H1 (cell line): ENCODE measurements at regions not wholly inside any gene's neighbourhood (a gene's known extent, or its start where the extent isn't known, plus 50 kb on each side); places are given as distances from the start of the nearest gene placed in this dataset.

Experiments
- CTCF ChIA-PET: fragments of 300-600 bp; sonication (Branson Sonifier 250); formaldehyde crosslinking; loops from one replicate; lab custom pipeline; 2021; ENCODE audit not compliant: partially characterized antibody; lab: Charles Lee
- POLR2A ChIA-PET: fragments of 300-600 bp; sonication (Branson Sonifier 250); formaldehyde crosslinking; loops from one replicate; lab custom pipeline; 2021; ENCODE audit warnings: inconsistent platforms; ENCODE audit not compliant: partially characterized antibody; lab: Charles Lee
- DNase-seq, 2 experiments: peaks; one replicate each; pipeline versions ENCODE4 v3.0.0 to v3.0.0-alpha.2; 2010 to 2022; ENCODE audit warnings: low spot score in 2 of 2, low read depth in 1 of 2, mixed read lengths in 1 of 2
- FAIRE-seq: peaks from 2 replicates; lab custom pipeline; 2011; peaks lifted over from hg19 to GRCh38; lab: Jason Lieb, UNC
- H2AFZ ChIP-seq: 2 replicates; pipeline ENCODE4 v1.8.1; 2012; ENCODE audit warnings: low read length, inconsistent platforms
- H2AK5ac ChIP-seq: 2 replicates; pipeline ENCODE4 v1.6.1; 2013; ENCODE audit warnings: low read depth, low read length
- H2BK120ac ChIP-seq: replicated peaks from 2 replicates; pipeline ENCODE3; 2013; ENCODE audit warnings: low read depth, low read length, inconsistent platforms
- H2BK12ac ChIP-seq: 2 replicates; pipeline ENCODE4 v1.6.1; 2013; ENCODE audit warnings: low read depth, low read length
- H2BK15ac ChIP-seq: 2 replicates; pipeline ENCODE4 v1.6.1; 2013; ENCODE audit warnings: low read length
- H2BK20ac ChIP-seq: 2 replicates; pipeline ENCODE4 v1.6.1; 2013; ENCODE audit warnings: low read length
- H2BK5ac ChIP-seq: 2 replicates; pipeline ENCODE4 v1.6.1; 2013; ENCODE audit warnings: low read depth, low read length
- H3K14ac ChIP-seq: 2 replicates; pipeline ENCODE4 v1.6.1; 2013; ENCODE audit warnings: inconsistent platforms; ENCODE audit not compliant: insufficient read length
- H3K18ac ChIP-seq: 2 replicates; pipeline ENCODE4 v1.6.1; 2013; ENCODE audit warnings: low read length; ENCODE audit errors: extremely low read depth
- H3K23ac ChIP-seq: 2 replicates; pipeline ENCODE4 v1.6.1; 2013; ENCODE audit warnings: inconsistent platforms; ENCODE audit not compliant: insufficient read length
- H3K23me2 ChIP-seq: 2 replicates; pipeline ENCODE4 v1.6.1; 2013; ENCODE audit warnings: low read depth, low read length
- H3K27ac ChIP-seq: 2 replicates; pipeline ENCODE4 v1.6.1; 2011; ENCODE audit warnings: low read depth, low read length, inconsistent platforms
- H3K27me3 ChIP-seq, 4 experiments: replicated peaks in 1 of 4; 1 replicate in 1 of 4; 2 replicates in 3 of 4; pipeline versions ENCODE4 v1.6.1 to v1.8.1; 2011 to 2013; ENCODE audit warnings: low read length in 3 of 4, mild to moderate bottlenecking in 3 of 4, inconsistent platforms in 2 of 4, mixed read lengths in 2 of 4, moderate library complexity in 1 of 4; ENCODE audit not compliant: control insufficient read depth in 3 of 4, insufficient read depth in 3 of 4; ENCODE audit errors: extremely low read depth in 1 of 4
- H3K36me3 ChIP-seq, 4 experiments: 2 replicates each; pipeline versions ENCODE4 v1.6.1 to v1.8.1; 2011 to 2013; ENCODE audit warnings: mild to moderate bottlenecking in 4 of 4, low read length in 3 of 4, moderate library complexity in 2 of 4, control low read depth in 1 of 4, inconsistent platforms in 1 of 4; ENCODE audit not compliant: insufficient read depth in 4 of 4, control insufficient read depth in 2 of 4
- H3K4ac ChIP-seq: replicated peaks from 2 replicates; pipeline ENCODE3; 2013; ENCODE audit warnings: low read length, low read depth, mixed read lengths, inconsistent platforms; ENCODE audit not compliant: insufficient read length
- H3K4me1 ChIP-seq, 4 experiments: replicated peaks in 1 of 4; 1 replicate in 1 of 4; 2 replicates in 3 of 4; pipeline versions ENCODE4 v1.6.1 to v1.8.1; 2011 to 2013; ENCODE audit warnings: low read length in 3 of 4, inconsistent platforms in 2 of 4, mixed read lengths in 1 of 4; ENCODE audit not compliant: insufficient read depth in 4 of 4, control insufficient read depth in 3 of 4
- H3K4me2 ChIP-seq, 2 experiments: 2 replicates each; pipeline versions ENCODE4 v1.6.1 to v1.8.1; 2011 to 2013; ENCODE audit warnings: low read depth in 2 of 2, low read length in 2 of 2, control low read depth in 1 of 2, inconsistent platforms in 1 of 2, mild to moderate bottlenecking in 1 of 2; ENCODE audit not compliant: insufficient read depth in 1 of 2
- H3K4me3 ChIP-seq, 4 experiments: fragments of 200-600, 300-600 bp in 1 of 4; sonication (generic), shearing (Covaris generic), sonication (Bioruptor Twin) in 1 of 4; 2 replicates each; pipeline versions ENCODE4 v1.5.1 to v1.8.1; 2011 to 2016; ENCODE audit warnings: low read length in 4 of 4, low read depth in 3 of 4, control low read depth in 2 of 4, inconsistent platforms in 2 of 4, mild to moderate bottlenecking in 2 of 4, mixed read lengths in 1 of 4, moderate library complexity in 1 of 4; ENCODE audit not compliant: insufficient read depth in 2 of 4; ENCODE audit errors: extremely low read depth in 1 of 4
- H3K56ac ChIP-seq: replicated peaks from 2 replicates; pipeline ENCODE3; 2013; ENCODE audit warnings: low read depth, mild to moderate bottlenecking, mixed read lengths, low read length, inconsistent platforms; ENCODE audit not compliant: insufficient read length
- H3K79me1 ChIP-seq: 2 replicates; pipeline ENCODE4 v1.6.1; 2013; ENCODE audit warnings: low read depth, low read length, control low read depth
- H3K79me2 ChIP-seq, 2 experiments: 2 replicates each; pipeline versions ENCODE4 v1.6.1 to v1.8.1; 2012 to 2013; ENCODE audit warnings: low read length in 2 of 2, mild to moderate bottlenecking in 2 of 2, inconsistent platforms in 1 of 2; ENCODE audit not compliant: insufficient read depth in 2 of 2, control insufficient read depth in 1 of 2
- H3K9ac ChIP-seq, 4 experiments: replicated peaks in 1 of 4; 1 replicate in 1 of 4; 2 replicates in 3 of 4; pipeline versions ENCODE4 v1.6.1 to v1.8.1; 2011 to 2013; ENCODE audit warnings: low read depth in 3 of 4, low read length in 3 of 4, control low read depth in 2 of 4, mild to moderate bottlenecking in 2 of 4, moderate library complexity in 2 of 4, inconsistent platforms in 1 of 4; ENCODE audit errors: extremely low read depth in 1 of 4
- H3K9me3 ChIP-seq, 2 experiments: 2 replicates each; pipeline versions ENCODE4 v1.6.1 to v1.8.1; 2012 to 2013; ENCODE audit warnings: mild to moderate bottlenecking in 2 of 2, moderate library complexity in 2 of 2, control low read depth in 1 of 2, inconsistent platforms in 1 of 2, low read depth in 1 of 2, low read length in 1 of 2, mixed read lengths in 1 of 2; ENCODE audit not compliant: insufficient read depth in 2 of 2
- H4K20me1 ChIP-seq, 2 experiments: replicated peaks in 1 of 2; 2 replicates each; pipeline versions ENCODE3 to v1.8.1; 2011 to 2013; ENCODE audit warnings: inconsistent platforms in 2 of 2, low read length in 2 of 2, mild to moderate bottlenecking in 1 of 2; ENCODE audit not compliant: insufficient read depth in 2 of 2, control insufficient read depth in 1 of 2
- H4K5ac ChIP-seq: 2 replicates; pipeline ENCODE4 v1.6.1; 2013; ENCODE audit warnings: low read length, low read depth, mixed read lengths, inconsistent platforms; ENCODE audit not compliant: insufficient read length
- H4K8ac ChIP-seq: 2 replicates; pipeline ENCODE4 v1.8.0; 2013; ENCODE audit warnings: mild to moderate bottlenecking, moderate library complexity, low read length, inconsistent platforms; ENCODE audit not compliant: insufficient read depth; ENCODE audit errors: extremely low read depth
- H4K91ac ChIP-seq: replicated peaks from 2 replicates; pipeline ENCODE3; 2013; ENCODE audit warnings: low read length, mixed read lengths, inconsistent platforms; ENCODE audit not compliant: insufficient read length
- ASH2L ChIP-seq: fragments of 200-600, 300-600 bp; sonication (generic); IDR thresholded peaks from one replicate; pipeline ENCODE4 v1.7.1; 2017; ENCODE audit warnings: low read length
- POLR2AphosphoS5 ChIP-seq: IDR thresholded peaks from 2 replicates; pipeline ENCODE4 v1.6.1; 2011; ENCODE audit warnings: low read depth, low read length
- SIRT6 ChIP-seq: IDR thresholded peaks from one replicate; pipeline ENCODE4 v1.7.1; 2012; ENCODE audit warnings: low read length, inconsistent platforms
- WGBS, 2 experiments: shearing (Covaris generic) in 1 of 2; methylation state at CpG; one replicate each; pipeline versions ENCODE4 v1.1.6 to v1.1.7; 2013 to 2015; ENCODE audit warnings: low lambda C conversion rate in 2 of 2, mixed read lengths in 2 of 2, inconsistent platforms in 1 of 2, low coverage in 1 of 2, missing lambda C conversion rate in 1 of 2; ENCODE audit not compliant: insufficient replicate concordance in 2 of 2, insufficient coverage in 1 of 2, insufficient read length in 1 of 2; ENCODE audit errors: extremely low coverage in 1 of 2, missing lambda C conversion rate in 1 of 2; 5-methylcytosine and 5-hydroxymethylcytosine counted together
- TF ChIP-seq, protein P1 (sequence below): IDR thresholded peaks from 2 replicates; pipeline ENCODE4 v1.6.1; 2011; ENCODE audit warnings: low read depth, mild to moderate bottlenecking, low read length; ENCODE audit not compliant: insufficient read depth

DNA sequence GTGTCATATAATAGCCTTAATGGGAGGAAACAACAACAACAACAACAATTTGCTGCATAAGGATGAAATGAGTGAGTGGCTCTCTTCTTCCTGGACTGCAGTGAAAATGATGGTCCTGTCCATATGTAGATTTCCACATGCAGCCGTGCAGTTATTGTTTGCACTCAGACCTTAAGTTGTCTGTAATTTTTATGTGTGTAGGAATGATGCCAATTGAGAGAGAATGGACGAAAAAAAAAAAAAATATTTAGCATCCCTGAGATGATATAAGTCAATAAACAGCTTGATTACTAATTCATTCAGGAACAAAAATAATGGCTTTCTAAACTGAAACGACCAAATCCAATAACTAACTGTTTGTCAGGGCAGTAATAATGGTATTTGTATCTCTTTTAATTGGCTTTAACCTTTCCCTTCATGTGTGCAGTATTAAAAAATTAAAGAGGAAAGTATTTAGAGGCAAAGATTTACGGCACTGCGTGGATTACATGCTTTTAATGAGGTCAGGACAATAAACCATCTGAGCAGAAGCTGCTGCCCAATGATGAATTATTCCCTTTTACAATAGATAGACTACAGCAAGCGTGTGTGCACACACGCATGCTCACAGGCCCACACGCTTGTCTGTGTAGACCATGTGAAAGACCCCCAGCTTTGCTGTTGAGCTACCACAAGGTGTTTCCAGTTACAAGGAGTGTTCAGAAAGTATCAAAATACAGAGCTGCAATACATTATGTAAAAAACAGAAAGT lies 459.5 kb upstream of the WWC1 start:
- Histone ChIP-seq H3K4me2 (no peak overlapping the region), H3K4ac (no peak overlapping the region), H3K27me3 (no peaks in the 10 kb centered on the region), H3K23me2 (no peaks in the 10 kb centered on the region; the same call in 1 of the 2 replicates), H2BK120ac (no peak overlapping the region), H3K14ac (no peak overlapping the region), H3K4me3 (no peak overlapping the region), H2BK20ac (no peak overlapping the region), H3K9ac (no peak overlapping the region), H2BK15ac (no peak overlapping the region), H3K79me1 (no peaks in the 10 kb centered on the region), H3K18ac (no peak overlapping the region), H4K91ac (no peak overlapping the region), H4K20me1 (no peaks in the 10 kb centered on the region), H3K36me3 (no peaks in the 10 kb centered on the region), H2AK5ac (no peak overlapping the region), H3K56ac (no peak overlapping the region), H2BK5ac (no peak overlapping the region), H3K27ac (no peak overlapping the region), H4K5ac (no peak overlapping the region), H3K23ac (no peak overlapping the region), H3K9me3 (no peaks in the 10 kb centered on the region; a peak in 1 of 4 replicates), H4K8ac (no peak overlapping the region), H3K4me1 (no peaks in the 10 kb centered on the region), H2AFZ (no peak overlapping the region), H3K79me2 (no peaks in the 10 kb centered on the region), H2BK12ac (no peak overlapping the region)
- FAIRE-seq (no peak), DNase-seq (no peak)
- ChIA-PET POLR2A (no interaction called here), CTCF (interaction anchor here (0.6 to 1.2 kb wide), 3 partner anchors 12 to 344 kb away, joined by 3 read pairs; no protein-coding TSS in a partner anchor)
- TF ChIP-seq, protein P1, sequence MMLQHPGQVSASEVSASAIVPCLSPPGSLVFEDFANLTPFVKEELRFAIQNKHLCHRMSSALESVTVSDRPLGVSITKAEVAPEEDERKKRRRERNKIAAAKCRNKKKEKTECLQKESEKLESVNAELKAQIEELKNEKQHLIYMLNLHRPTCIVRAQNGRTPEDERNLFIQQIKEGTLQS, result no peak
- TF ChIP-seq SIRT6, result no peak
- no peak for TF ChIP-seq POLR2AphosphoS5
- TF ChIP-seq ASH2L, result no peak
- 78% methylated on average over 8 of the region's 8 CpGs; no CpG with 5 or more reads in 1 of the 2 experiments for WGBS, 2 experiments
